ENCODE measurements at regions not wholly inside any gene's neighbourhood (a gene's known extent, or its start where the extent isn't known, plus 50 kb on each side); places are given as distances from the start of the nearest gene placed in this dataset.
A peak's percentile ranks its signal among the peaks of the same experiment; 100 is the strongest.
"Not testable (repeated sequence)": the region's sequence is repeated elsewhere in the genome, so short reads cannot be mapped to it uniquely, and the experiment has no call there.

GRCh38 chr18:60892441-60892840 is 440.8 kb upstream of the CDH20 start:
- DNase-seq (ENCODE audit: low spot score): no peak

GRCh38 chr18:60892855-60893254 is 440.4 kb upstream of the CDH20 start:
- peak; percentile 27 for DNase-seq (ENCODE audit: low spot score)

- DNase-seq (ENCODE audit: low spot score): no peak
Measured at GRCh38 chr18:60893355-60894097, 439.7 kb upstream of the CDH20 start.

- no peak for DNase-seq (ENCODE audit: low spot score)
Measured at GRCh38 chr18:60894254-60894945, 438.8 kb upstream of the CDH20 start.

- DNase-seq (ENCODE audit: low spot score): no peak
Measured at GRCh38 chr18:60895181-60895580, 438.0 kb upstream of the CDH20 start.

GRCh38 chr18:60898111-60898510 is 435.1 kb upstream of the CDH20 start:
- no peak for DNase-seq (ENCODE audit: low spot score)

GRCh38 chr18:60905699-60906098 is 427.5 kb upstream of the CDH20 start:
- no peak for DNase-seq (ENCODE audit: low spot score)

- DNase-seq (ENCODE audit: low spot score): no peak
Measured at GRCh38 chr18:60910534-60910933, 422.7 kb upstream of the CDH20 start.

GRCh38 chr18:60911504-60911903 is 421.7 kb upstream of the CDH20 start:
- DNase-seq (ENCODE audit: low spot score): no peak

GRCh38 chr18:60915160-60915559 is 418.1 kb upstream of the CDH20 start:
- no peak for DNase-seq (ENCODE audit: low spot score)

GRCh38 chr18:60918862-60919261 is 414.4 kb upstream of the CDH20 start:
- DNase-seq (ENCODE audit: low spot score): not testable (repeated sequence)

GRCh38 chr18:60925892-60926291 is 407.3 kb upstream of the CDH20 start:
- no peak for DNase-seq (ENCODE audit: low spot score)

- DNase-seq (ENCODE audit: low spot score): no peak
Measured at GRCh38 chr18:60929966-60930365, 403.3 kb upstream of the CDH20 start.

- DNase-seq (ENCODE audit: low spot score): no peak
Measured at GRCh38 chr18:60935041-60935910, 398.0 kb upstream of the CDH20 start.

GRCh38 chr18:60936101-60936500 is 397.1 kb upstream of the CDH20 start:
- DNase-seq (ENCODE audit: low spot score): no peak

GRCh38 chr18:60943297-60943696 is 389.9 kb upstream of the CDH20 start:
- DNase-seq (ENCODE audit: low spot score): no peak

GRCh38 chr18:60950634-60951033 is 382.6 kb upstream of the CDH20 start:
- DNase-seq (ENCODE audit: low spot score): no peak

GRCh38 chr18:60951091-60951490 is 382.1 kb upstream of the CDH20 start:
- DNase-seq (ENCODE audit: low spot score): no peak

GRCh38 chr18:60962625-60963024 is 370.6 kb upstream of the CDH20 start:
- DNase-seq (ENCODE audit: low spot score): no peak

GRCh38 chr18:60965856-60966255 is 367.4 kb upstream of the CDH20 start:
- DNase-seq (ENCODE audit: low spot score): no peak

GRCh38 chr18:60966876-60967275 is 366.4 kb upstream of the CDH20 start:
- no peak for DNase-seq (ENCODE audit: low spot score)

GRCh38 chr18:60975420-60975819 is 357.8 kb upstream of the CDH20 start:
- no peak for DNase-seq (ENCODE audit: low spot score)

Data from umbilical cord (tissue), 1 donor.